Mesenchymal stem cell (in vitro differentiated cells and primary cell): ENCODE measurements at regions not wholly inside any gene's neighbourhood (a gene's known extent, or its start where the extent isn't known, plus 50 kb on each side); places are given as distances from the start of the nearest gene placed in this dataset.

Experiments
- DNase-seq: peaks from one replicate; pipeline ENCODE4 v3.0.0-alpha.2; 2013
- H2AFZ ChIP-seq: one replicate; pipeline ENCODE4 v1.6.1; 2013; ENCODE audit warnings: low read depth, mild to moderate bottlenecking, control low read depth, inconsistent platforms, low read length, moderate library complexity
- H2AK5ac ChIP-seq: 2 replicates; pipeline ENCODE4 v1.6.1; 2013; ENCODE audit warnings: low read length, moderate library complexity, mild to moderate bottlenecking, inconsistent platforms; ENCODE audit not compliant: severe bottlenecking
- H2BK120ac ChIP-seq: one replicate; pipeline ENCODE4 v1.6.1; 2013; ENCODE audit warnings: low read depth, mild to moderate bottlenecking, inconsistent platforms, low read length, moderate library complexity
- H2BK12ac ChIP-seq, 2 experiments: one replicate each; pipeline ENCODE4 v1.6.1; 2013; ENCODE audit warnings: inconsistent platforms in 2 of 2, low read length in 2 of 2, mild to moderate bottlenecking in 2 of 2, moderate library complexity in 2 of 2, control low read depth in 1 of 2
- H2BK15ac ChIP-seq: one replicate; pipeline ENCODE4 v1.6.1; 2013; ENCODE audit warnings: mild to moderate bottlenecking, low read depth, inconsistent platforms; ENCODE audit not compliant: poor library complexity, severe bottlenecking
- H2BK5ac ChIP-seq: 2 replicates; pipeline ENCODE4 v1.6.1; 2013; ENCODE audit warnings: low read depth, mild to moderate bottlenecking, low read length, control low read depth, inconsistent platforms; ENCODE audit not compliant: poor library complexity, severe bottlenecking
- H3K14ac ChIP-seq, 2 experiments: one replicate each; pipeline ENCODE4 v1.6.1; 2013; ENCODE audit warnings: inconsistent platforms in 2 of 2, low read length in 2 of 2, control low read depth in 1 of 2, mild to moderate bottlenecking in 1 of 2, moderate library complexity in 1 of 2
- H3K18ac ChIP-seq, 2 experiments: one replicate each; pipeline ENCODE4 v1.6.1; 2013; ENCODE audit warnings: inconsistent platforms in 2 of 2, low read length in 2 of 2, control low read depth in 1 of 2, low read depth in 1 of 2, mild to moderate bottlenecking in 1 of 2
- H3K23ac ChIP-seq, 2 experiments: one replicate each; pipeline ENCODE4 v1.6.1; 2013; ENCODE audit warnings: inconsistent platforms in 2 of 2, low read length in 2 of 2, mild to moderate bottlenecking in 2 of 2, moderate library complexity in 2 of 2, control low read depth in 1 of 2
- H3K27ac ChIP-seq: 2 replicates; pipeline ENCODE4 v1.5.1; 2013; ENCODE audit warnings: mild to moderate bottlenecking, moderate library complexity, low read length, control low read depth, inconsistent platforms; ENCODE audit not compliant: poor library complexity, severe bottlenecking
- H3K27me3 ChIP-seq, 2 experiments: 2 replicates each; pipeline versions ENCODE4 v1.6.1 to v1.7.0; 2013; ENCODE audit warnings: low read length in 2 of 2, mild to moderate bottlenecking in 2 of 2, moderate library complexity in 2 of 2, control low read depth in 1 of 2, inconsistent platforms in 1 of 2; ENCODE audit not compliant: control insufficient read depth in 1 of 2, insufficient read depth in 1 of 2
- H3K36me3 ChIP-seq, 2 experiments: 2 replicates each; pipeline versions ENCODE4 v1.6.1 to v1.7.0; 2013; ENCODE audit warnings: low read length in 2 of 2, control low read depth in 1 of 2, inconsistent platforms in 1 of 2, low read depth in 1 of 2, mild to moderate bottlenecking in 1 of 2; ENCODE audit not compliant: insufficient read depth in 2 of 2, control insufficient read depth in 1 of 2
- H3K4ac ChIP-seq, 2 experiments: one replicate each; pipeline ENCODE4 v1.6.1; 2013; ENCODE audit warnings: inconsistent platforms in 2 of 2, low read length in 2 of 2, mild to moderate bottlenecking in 2 of 2, moderate library complexity in 2 of 2, control low read depth in 1 of 2, low read depth in 1 of 2
- H3K4me1 ChIP-seq: 2 replicates; pipeline ENCODE4 v1.6.1; 2013; ENCODE audit warnings: low read depth, low read length, control low read depth; ENCODE audit not compliant: control insufficient read depth, insufficient read depth
- H3K4me2 ChIP-seq: 2 replicates; pipeline ENCODE4 v1.6.1; 2013; ENCODE audit warnings: low read length, mild to moderate bottlenecking, inconsistent platforms; ENCODE audit not compliant: poor library complexity, severe bottlenecking
- H3K4me3 ChIP-seq, 2 experiments: 2 replicates each; pipeline versions ENCODE4 v1.5.1 to v1.7.0; 2013; ENCODE audit warnings: low read length in 2 of 2, mild to moderate bottlenecking in 2 of 2, control low read depth in 1 of 2, low read depth in 1 of 2; ENCODE audit not compliant: insufficient read depth in 1 of 2
- H3K79me1 ChIP-seq: replicated peaks from 2 replicates; pipeline ENCODE4 v1.6.1; 2013; ENCODE audit warnings: mild to moderate bottlenecking, control low read depth, low read length, inconsistent platforms; ENCODE audit not compliant: poor library complexity, severe bottlenecking
- H3K9ac ChIP-seq: 2 replicates; pipeline ENCODE4 v1.7.0; 2013; ENCODE audit warnings: mild to moderate bottlenecking, low read length, moderate library complexity
- H3K9me3 ChIP-seq: 2 replicates; pipeline ENCODE4 v1.7.0; 2013; ENCODE audit warnings: mild to moderate bottlenecking, low read length; ENCODE audit not compliant: control insufficient read depth
- H4K8ac ChIP-seq: one replicate; pipeline ENCODE4 v1.6.1; 2013; ENCODE audit warnings: inconsistent platforms, mild to moderate bottlenecking, low read length, moderate library complexity
- H4K91ac ChIP-seq: one replicate; pipeline ENCODE4 v1.6.1; 2013; ENCODE audit warnings: mild to moderate bottlenecking, low read length, inconsistent platforms
- WGBS: methylation state at CpG from one replicate; pipeline ENCODE4 v1.1.7; 2013; ENCODE audit warnings: mixed read lengths; 5-methylcytosine and 5-hydroxymethylcytosine counted together

GRCh38 chr16:51399908-51400670 lies 249.0 kb upstream of the SALL1 start:
- WGBS, result 86% methylated on average over 4 of the region's 5 CpGs
- Histone ChIP-seq H3K36me3 (no peaks in the 10 kb centered on the region), H3K9ac (no peak overlapping the region), H3K14ac (no peak overlapping the region), H3K79me1 (no peaks in the 10 kb centered on the region), H2BK12ac (no peak overlapping the region), H2AK5ac (no peak overlapping the region), H4K91ac (no peak overlapping the region), H2BK5ac (no peak overlapping the region), H3K18ac (no peak overlapping the region), H2BK15ac (no peak overlapping the region), H3K27ac (no peak overlapping the region), H3K27me3 (no peaks in the 10 kb centered on the region), H3K23ac (no peak overlapping the region), H3K4me1 (no peaks in the 10 kb centered on the region), H3K9me3 (peaks cover 5% of the 10 kb centered on the region), H4K8ac (no peak overlapping the region), H3K4me3 (no peak overlapping the region), H2BK120ac (no peak overlapping the region), H3K4ac (no peak overlapping the region), H2AFZ (no peak overlapping the region), H3K4me2 (no peak overlapping the region)
- no peak for DNase-seq

DNA sequence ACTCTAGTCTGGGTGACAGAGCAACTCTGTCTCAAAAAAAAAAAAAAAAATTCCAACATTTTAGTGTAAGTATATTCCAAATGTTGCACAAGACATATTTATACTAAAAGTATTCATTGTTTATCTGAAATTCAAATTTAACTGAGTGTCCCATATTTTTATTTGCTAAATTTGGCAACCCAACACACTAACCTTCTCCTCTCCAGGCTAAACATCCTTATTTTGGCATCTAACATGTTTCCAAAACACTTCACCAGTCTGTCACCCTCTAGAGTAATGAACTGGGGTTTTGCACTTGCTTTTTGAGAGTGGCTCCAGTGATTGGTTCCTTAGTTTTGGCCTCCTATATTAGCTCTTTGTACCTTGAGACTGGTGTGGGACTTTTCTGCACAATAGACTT lies 243.4 kb upstream of the SALL1 start:
- Histone ChIP-seq H3K4me2 (no peak overlapping the region), H3K18ac (no peak overlapping the region), H3K27ac (no peak overlapping the region), H3K9me3 (peaks cover 4% of the 10 kb centered on the region), H3K14ac (no peak overlapping the region), H3K79me1 (no peaks in the 10 kb centered on the region), H3K4ac (no peak overlapping the region), H3K27me3 (no peaks in the 10 kb centered on the region), H2BK120ac (no peak overlapping the region), H3K4me1 (peaks cover 10% of the 10 kb centered on the region), H3K4me3 (no peak overlapping the region), H3K9ac (no peak overlapping the region), H2BK5ac (no peak overlapping the region), H2AK5ac (no peak overlapping the region), H3K36me3 (no peaks in the 10 kb centered on the region), H4K91ac (no peak overlapping the region), H2BK15ac (no peak overlapping the region), H2AFZ (no peak overlapping the region), H2BK12ac (no peak overlapping the region), H3K23ac (no peak overlapping the region), H4K8ac (no peak overlapping the region)
- no peak for DNase-seq

DNA sequence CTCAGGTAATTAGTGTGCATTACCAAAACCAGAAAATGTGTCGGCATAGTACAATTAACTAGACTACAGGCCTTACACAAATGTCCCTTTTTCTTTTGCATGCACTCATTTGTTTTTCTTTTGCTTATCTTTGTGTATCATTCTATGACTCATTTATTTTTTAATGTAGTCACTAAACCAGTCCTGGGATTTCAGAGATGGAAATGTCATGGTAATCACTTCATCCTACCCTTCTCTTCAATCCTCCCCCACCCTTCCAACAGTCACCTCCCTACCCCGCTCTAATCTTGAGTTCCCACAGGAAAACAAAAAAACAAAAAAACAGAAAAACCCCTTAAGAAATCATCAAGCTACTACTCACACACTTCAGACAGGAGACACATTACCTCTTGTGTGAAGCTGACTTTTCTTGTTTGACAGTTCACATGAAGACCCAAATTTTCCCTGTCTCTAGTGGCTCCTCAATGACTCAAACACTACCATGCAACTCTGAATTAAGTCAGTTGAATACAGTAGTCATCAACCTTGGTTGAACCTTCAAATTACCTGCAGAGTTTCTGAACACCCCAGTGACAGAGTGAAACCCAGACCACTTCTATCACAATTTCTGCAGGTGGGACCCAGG lies 242.4 kb upstream of the SALL1 start:
- Histone ChIP-seq H3K27ac (no peak overlapping the region), H3K79me1 (no peaks in the 10 kb centered on the region), H3K14ac (no peak overlapping the region), H3K4ac (no peak overlapping the region), H3K4me1 (peaks cover 10% of the 10 kb centered on the region), H2BK120ac (no peak overlapping the region), H3K4me2 (no peak overlapping the region), H2AFZ (no peak overlapping the region), H4K91ac (no peak overlapping the region), H4K8ac (no peak overlapping the region), H2BK12ac (no peak overlapping the region), H3K9ac (peak overlapping the region; percentile 84), H3K23ac (no peak overlapping the region), H3K9me3 (peaks cover 11% of the 10 kb centered on the region), H2AK5ac (no peak overlapping the region), H2BK5ac (no peak overlapping the region), H2BK15ac (no peak overlapping the region), H3K18ac (no peak overlapping the region), H3K4me3 (peak overlapping the region in 1 of 2 experiments; percentile 24), H3K27me3 (no peaks in the 10 kb centered on the region), H3K36me3 (no peaks in the 10 kb centered on the region)
- peak; percentile 81 for DNase-seq
- WGBS, result 81% methylated on average over 2 of the region's 2 CpGs

- 8% methylated on average over 13 of the region's 16 CpGs for WGBS
- H3K18ac ChIP-seq, result peak overlapping the region; percentile 37 to 89
Observed at GRCh38 chr16:51392521-51393187, 241.6 kb upstream of the SALL1 start.

More at GRCh38 chr16:51392521-51393187, 241.6 kb upstream of the SALL1 start:
- Histone ChIP-seq H2AK5ac (no peak overlapping the region), H3K14ac (no peak overlapping the region), H4K91ac (peak overlapping the region; percentile 50), H3K36me3 (no peaks in the 10 kb centered on the region), H2BK15ac (no peak overlapping the region), H3K23ac (no peak overlapping the region), H3K27me3 (no peaks in the 10 kb centered on the region), H2AFZ (no peak overlapping the region), H3K27ac (no peak overlapping the region), H3K9ac (peak overlapping the region; percentile 84), H3K4ac (peak overlapping the region in 1 of 2 experiments; percentile 30), H3K4me2 (peak overlapping the region; percentile 35), H3K79me1 (no peaks in the 10 kb centered on the region), H2BK120ac (no peak overlapping the region), H4K8ac (peak overlapping the region; percentile 72), H2BK12ac (peak overlapping the region in 1 of 2 experiments; percentile 71), H3K4me3 (peak overlapping the region in 1 of 2 experiments; percentile 24), H2BK5ac (no peak overlapping the region), H3K4me1 (peaks cover 10% of the 10 kb centered on the region), H3K9me3 (peaks cover 11% of the 10 kb centered on the region)
- peak; percentile 98 for DNase-seq
